ENCODE measurements at regions not wholly inside any gene's neighbourhood (a gene's known extent, or its start where the extent isn't known, plus 50 kb on each side); places are given as distances from the start of the nearest gene placed in this dataset.
A peak's percentile ranks its signal among the peaks of the same experiment; 100 is the strongest.
"Not testable (repeated sequence)": the region's sequence is repeated elsewhere in the genome, so short reads cannot be mapped to it uniquely, and the experiment has no call there.

- DNase-seq (ENCODE audit: low spot score): not testable (repeated sequence)
Observed at GRCh38 chr15:83335542-83335941, 51.1 kb upstream of the BNC1 start.

- no peak for DNase-seq (ENCODE audit: low spot score)
Observed at GRCh38 chr15:83339396-83339795, 54.9 kb upstream of the BNC1 start.

GRCh38 chr15:83340087-83340486, 55.6 kb upstream of the BNC1 start:
- no peak for DNase-seq (ENCODE audit: low spot score)

GRCh38 chr15:83346342-83346741, 61.9 kb upstream of the BNC1 start:
- no peak for DNase-seq (ENCODE audit: low spot score)

- no peak for DNase-seq (ENCODE audit: low spot score)
Observed at GRCh38 chr15:83352119-83352518, 67.7 kb upstream of the BNC1 start.

- DNase-seq (ENCODE audit: low spot score): no peak
Observed at GRCh38 chr15:83356501-83357399, 72.3 kb upstream of the BNC1 start.

GRCh38 chr15:83358972-83359564, 74.6 kb upstream of the BNC1 start:
- no peak for DNase-seq (ENCODE audit: low spot score)

- no peak for DNase-seq (ENCODE audit: low spot score)
Observed at GRCh38 chr15:83362706-83363105, 78.2 kb upstream of the BNC1 start.

GRCh38 chr15:83364501-83364900, 80.0 kb upstream of the BNC1 start:
- DNase-seq (ENCODE audit: low spot score): no peak

GRCh38 chr15:83365370-83365938, 81.0 kb upstream of the BNC1 start:
- no peak for DNase-seq (ENCODE audit: low spot score)

GRCh38 chr15:83372434-83372891, 74.7 kb upstream of the SH3GL3 start:
- DNase-seq (ENCODE audit: low spot score): no peak

- no peak for DNase-seq (ENCODE audit: low spot score)
Observed at GRCh38 chr15:83378921-83379578, 68.1 kb upstream of the SH3GL3 start.

- DNase-seq (ENCODE audit: low spot score): no peak
Observed at GRCh38 chr15:83379579-83379959, 67.6 kb upstream of the SH3GL3 start.

- DNase-seq (ENCODE audit: low spot score): no peak
Observed at GRCh38 chr15:83380059-83380458, 67.1 kb upstream of the SH3GL3 start.

GRCh38 chr15:83380682-83381081, 66.5 kb upstream of the SH3GL3 start:
- DNase-seq (ENCODE audit: low spot score): peak; percentile 50

GRCh38 chr15:83383608-83384139, 63.5 kb upstream of the SH3GL3 start:
- not testable (repeated sequence) for DNase-seq (ENCODE audit: low spot score)

GRCh38 chr15:83396101-83396500, 51.0 kb upstream of the SH3GL3 start:
- DNase-seq (ENCODE audit: low spot score): no peak
